H1 (cell line): ENCODE measurements at regions not wholly inside any gene's neighbourhood (a gene's known extent, or its start where the extent isn't known, plus 50 kb on each side); places are given as distances from the start of the nearest gene placed in this dataset.
"Not testable (repeated sequence)": the region's sequence is repeated elsewhere in the genome, so short reads cannot be mapped to it uniquely, and the experiment has no call there.

Experiments used
- ATF2 ChIP-seq: IDR thresholded peaks from 2 replicates; pipeline ENCODE4 v1.6.1; 2012; ENCODE audit warnings: low read length, inconsistent platforms
- CEBPB ChIP-seq: IDR thresholded peaks from 2 replicates; pipeline ENCODE4 v1.6.1; 2012; ENCODE audit warnings: low read depth, low read length
- CHD7 ChIP-seq: fragments of 300-600 bp; sonication (generic); IDR thresholded peaks from 2 replicates; pipeline ENCODE4 v1.7.1; 2012; ENCODE audit warnings: low read length, moderate library complexity, mild to moderate bottlenecking, inconsistent platforms; ENCODE audit not compliant: insufficient replicate concordance
- CTCF ChIP-seq, 3 experiments: IDR thresholded peaks; 1 replicate in 2 of 3; 2 replicates in 1 of 3; pipeline versions ENCODE4 v1.5.1 to v1.6.1; 2011; ENCODE audit warnings: low read length in 3 of 3, mild to moderate bottlenecking in 3 of 3, inconsistent platforms in 2 of 3, low read depth in 1 of 3, moderate library complexity in 1 of 3; ENCODE audit not compliant: insufficient read depth in 1 of 3; ENCODE audit errors: control extremely low read depth in 1 of 3
- EZH2 ChIP-seq: fragments of 200-600 bp; sonication (generic); IDR thresholded peaks from 2 replicates; pipeline ENCODE4 v1.7.1; 2012; ENCODE audit warnings: low read depth, mild to moderate bottlenecking, moderate library complexity, low read length, inconsistent platforms; ENCODE audit not compliant: severe bottlenecking
- MAX ChIP-seq: IDR thresholded peaks from 2 replicates; pipeline ENCODE4 v1.6.1; 2012; ENCODE audit warnings: inconsistent platforms
- POLR2A ChIP-seq, 2 experiments: IDR thresholded peaks; 1 replicate in 1 of 2; 2 replicates in 1 of 2; pipeline ENCODE4 v1.6.1; 2011; ENCODE audit warnings: low read depth in 2 of 2, low read length in 2 of 2, mild to moderate bottlenecking in 2 of 2; ENCODE audit errors: control extremely low read depth in 1 of 2
- POLR2AphosphoS5 ChIP-seq: IDR thresholded peaks from 2 replicates; pipeline ENCODE4 v1.6.1; 2011; ENCODE audit warnings: low read depth, low read length
- USF2 ChIP-seq: IDR thresholded peaks from 2 replicates; pipeline ENCODE4 v1.6.1; 2011; ENCODE audit warnings: low read length, improper control_type of control experiment
- YY1 ChIP-seq: IDR thresholded peaks from 2 replicates; pipeline ENCODE4 v1.6.1; 2011; ENCODE audit warnings: low read depth, mild to moderate bottlenecking, low read length

- not testable (repeated sequence) for TF ChIP-seq POLR2A (IDR thresholded peaks at IDR 0.05; ENCODE audit: control extremely low read depth in 1 of 2, low read depth in 2 of 2, low read length in 2 of 2); EZH2; ATF2; POLR2AphosphoS5; CTCF (IDR thresholded peaks at IDR 0.05; ENCODE audit: control extremely low read depth in 1 of 3, insufficient read depth in 1 of 3, low read depth in 1 of 3, low read length in 3 of 3); USF2; CEBPB; YY1; CHD7; MAX
These were observed 217.9 kb downstream of the TUBA3C start for GRCh38 chr13:18963684-18964083.
